Loucy (cell line): ENCODE measurements at regions not wholly inside any gene's neighbourhood (a gene's known extent, or its start where the extent isn't known, plus 50 kb on each side); places are given as distances from the start of the nearest gene placed in this dataset.
"Not testable (repeated sequence)": the region's sequence is repeated elsewhere in the genome, so short reads cannot be mapped to it uniquely, and the experiment has no call there.

Experiments
- H2AFZ ChIP-seq: fragments of 200-600 bp; sonication (generic); 2 replicates; pipeline ENCODE4 v1.6.0; 2016; ENCODE audit warnings: antibody characterized with exemption, mild to moderate bottlenecking, low read length, moderate library complexity
- H3F3A ChIP-seq: fragments of 200-600 bp; 2 replicates; pipeline ENCODE4 v1.6.0; 2016; ENCODE audit warnings: antibody characterized with exemption, low read depth, mild to moderate bottlenecking
- H3K27me3 ChIP-seq: fragments of 200-600 bp; sonication (generic); 2 replicates; pipeline ENCODE4 v1.6.1; 2014; ENCODE audit warnings: low read length, mild to moderate bottlenecking; ENCODE audit not compliant: insufficient read depth, poor library complexity, severe bottlenecking
- H3K36me3 ChIP-seq: fragments of 200-600 bp; sonication (generic); 2 replicates; pipeline ENCODE4 v1.6.1; 2016; ENCODE audit warnings: low read length; ENCODE audit not compliant: insufficient read depth
- H3K4me1 ChIP-seq: fragments of 200-600 bp; sonication (generic); 2 replicates; pipeline ENCODE4 v1.5.1; 2014; ENCODE audit warnings: low read length, mild to moderate bottlenecking; ENCODE audit not compliant: insufficient read depth, poor library complexity, severe bottlenecking
- H3K4me2 ChIP-seq: fragments of 200-600 bp; sonication (generic); 2 replicates; pipeline ENCODE4 v1.6.0; 2014; ENCODE audit warnings: antibody characterized with exemption, low read length, low read depth, mild to moderate bottlenecking; ENCODE audit not compliant: poor library complexity, severe bottlenecking
- H3K4me3 ChIP-seq: fragments of 200-600 bp; sonication (generic); 2 replicates; pipeline ENCODE4 v1.5.1; 2014; ENCODE audit warnings: low read length, mild to moderate bottlenecking, mixed read lengths; ENCODE audit not compliant: poor library complexity, severe bottlenecking
- H3K79me2 ChIP-seq: fragments of 200-600 bp; sonication (generic); 2 replicates; pipeline ENCODE4 v1.6.1; 2014; ENCODE audit warnings: low read length; ENCODE audit not compliant: insufficient read depth
- H3K9ac ChIP-seq: fragments of 200-600 bp; sonication (generic); 2 replicates; pipeline ENCODE4 v1.6.0; 2014; ENCODE audit warnings: mild to moderate bottlenecking, low read depth, low read length, moderate library complexity; ENCODE audit not compliant: poor library complexity, severe bottlenecking
- H3K9me2 ChIP-seq: fragments of 200-600 bp; sonication (generic); replicated peaks from 2 replicates; pipeline ENCODE4 v1.6.1; 2016; ENCODE audit warnings: low read depth, low read length, mixed read lengths
- H3K9me3 ChIP-seq: fragments of 200-600 bp; sonication (generic); 2 replicates; pipeline ENCODE4 v1.6.1; 2014; ENCODE audit warnings: mild to moderate bottlenecking, antibody characterized with exemption, low read length, low read depth; ENCODE audit not compliant: insufficient read depth
- H4K20me1 ChIP-seq: fragments of 200-600 bp; sonication (generic); 2 replicates; pipeline ENCODE4 v1.6.0; 2014; ENCODE audit warnings: antibody characterized with exemption, low read length, mild to moderate bottlenecking; ENCODE audit not compliant: insufficient read depth, poor library complexity, severe bottlenecking
- CTCF ChIP-seq: fragments of 200-600 bp; sonication (generic); conservative IDR thresholded peaks from 2 replicates; pipeline ENCODE4 v1.5.1; 2014; ENCODE audit warnings: mild to moderate bottlenecking, antibody characterized with exemption, low read length
- EZH2phosphoT487 ChIP-seq: fragments of 200-600 bp; IDR thresholded peaks from 2 replicates; pipeline ENCODE4 v1.6.1; 2018; ENCODE audit warnings: antibody characterized with exemption, mild to moderate bottlenecking, moderate library complexity, borderline replicate concordance

GRCh38 chr3:3654916-3655315, 144.3 kb upstream of the LRRN1 start:
- no peaks in the 10 kb centered on the region for H3K4me1 ChIP-seq
- H2AFZ ChIP-seq: no peak overlapping the region
- H3K9ac ChIP-seq: no peak overlapping the region
- no peaks in the 10 kb centered on the region for H3K27me3 ChIP-seq
- H3K9me3 ChIP-seq: no peaks in the 10 kb centered on the region
- H3F3A ChIP-seq: no peaks in the 10 kb centered on the region
- H3K36me3 ChIP-seq: no peaks in the 10 kb centered on the region
- H3K9me2 ChIP-seq: no peaks in the 10 kb centered on the region
- H3K4me2 ChIP-seq: no peak overlapping the region
- no peak overlapping the region for H3K4me3 ChIP-seq
- no peaks in the 10 kb centered on the region for H3K79me2 ChIP-seq
- TF ChIP-seq EZH2phosphoT487 (no peak), CTCF (no peak)
- no peaks in the 10 kb centered on the region for H4K20me1 ChIP-seq

GRCh38 chr3:3648988-3649679, 150.1 kb upstream of the LRRN1 start:
- Histone ChIP-seq H3F3A (no peaks in the 10 kb centered on the region), H3K9me2 (no peaks in the 10 kb centered on the region), H3K27me3 (no peaks in the 10 kb centered on the region), H3K9me3 (no peaks in the 10 kb centered on the region), H3K9ac (no peak overlapping the region), H3K4me1 (no peaks in the 10 kb centered on the region), H2AFZ (no peak overlapping the region), H4K20me1 (no peaks in the 10 kb centered on the region), H3K4me2 (no peak overlapping the region), H3K36me3 (no peaks in the 10 kb centered on the region), H3K79me2 (no peaks in the 10 kb centered on the region), H3K4me3 (no peak overlapping the region)
- no peak for TF ChIP-seq EZH2phosphoT487
- no peak for TF ChIP-seq CTCF

GRCh38 chr3:3646934-3647333, 152.3 kb upstream of the LRRN1 start:
- H3K27me3 ChIP-seq: no peaks in the 10 kb centered on the region
- H3K79me2 ChIP-seq: no peaks in the 10 kb centered on the region
- H3K36me3 ChIP-seq: no peaks in the 10 kb centered on the region
- H3K9me2 ChIP-seq: no peaks in the 10 kb centered on the region; the same call in 1 of the 2 replicates
- no peak overlapping the region for H2AFZ ChIP-seq
- H3K4me1 ChIP-seq: no peaks in the 10 kb centered on the region
- no peak overlapping the region for H3K4me2 ChIP-seq
- no peak for TF ChIP-seq EZH2phosphoT487
- TF ChIP-seq CTCF: no peak
- H3F3A ChIP-seq: no peaks in the 10 kb centered on the region
- no peaks in the 10 kb centered on the region for H4K20me1 ChIP-seq
- no peak overlapping the region for H3K9ac ChIP-seq
- no peaks in the 10 kb centered on the region for H3K9me3 ChIP-seq
- no peak overlapping the region for H3K4me3 ChIP-seq

GRCh38 chr3:3646103-3646844, 153.0 kb upstream of the LRRN1 start:
- H3K27me3 ChIP-seq, H2AFZ ChIP-seq, H3K4me3 ChIP-seq, H3K9me3 ChIP-seq, H3K4me2 ChIP-seq, H3K4me1 ChIP-seq, H3K9ac ChIP-seq, H3K9me2 ChIP-seq, H3K36me3 ChIP-seq, H3K79me2 ChIP-seq, H4K20me1 ChIP-seq, H3F3A ChIP-seq: not testable (repeated sequence)
